IMR-90 (cell line): ENCODE measurements at regions not wholly inside any gene's neighbourhood (a gene's known extent, or its start where the extent isn't known, plus 50 kb on each side); places are given as distances from the start of the nearest gene placed in this dataset.

Source experiments
- ATAC-seq: fragments of 200-7000 bp; cut with Tn5 transposase; 2 replicates; pipeline ENCODE4 v1.9.1; 2020; ENCODE audit warnings: low read depth, mild to moderate bottlenecking, moderate library complexity
- BruUV-seq: library from RNA; stranded (reverse); fragments of 400-500 nt; replicated peaks from 2 replicates; lab custom pipeline; 2021; lab: Mats Ljungman, UMichigan
- CTCF ChIA-PET: fragments of 300-600 bp; formaldehyde crosslinking; extraction: SDS; loops from one replicate; lab custom pipeline; 2021; ENCODE audit warnings: antibody characterized with exemption; lab: Yijun Ruan, JAX
- POLR2A ChIA-PET: fragments of 300-600 bp; sonication (Branson Sonifier 250); formaldehyde crosslinking; loops from one replicate; lab custom pipeline; 2022; ENCODE audit warnings: antibody characterized with exemption; ENCODE audit not compliant: unreplicated experiment; lab: Charles Lee
- DNase-seq: peaks from one replicate; pipeline ENCODE4 v3.0.0; 2013
- H2AFZ ChIP-seq: replicated peaks from 2 replicates; pipeline ENCODE3; 2013; ENCODE audit warnings: low read length, mild to moderate bottlenecking; ENCODE audit not compliant: poor library complexity
- H2AK5ac ChIP-seq: 2 replicates; pipeline ENCODE4 v1.6.1; 2013; ENCODE audit warnings: low read depth, low read length, inconsistent platforms
- H2AK9ac ChIP-seq: replicated peaks from 2 replicates; pipeline ENCODE3; 2013; ENCODE audit warnings: mild to moderate bottlenecking, low read depth, low read length, moderate library complexity; ENCODE audit not compliant: poor library complexity
- H2BK120ac ChIP-seq: 2 replicates; pipeline ENCODE4 v1.6.1; 2013; ENCODE audit warnings: low read depth, low read length, inconsistent platforms
- H2BK15ac ChIP-seq: 3 replicates; pipeline ENCODE4 v1.6.1; 2013; ENCODE audit warnings: low read depth, low read length, inconsistent platforms
- H2BK20ac ChIP-seq: 2 replicates; pipeline ENCODE4 v1.6.1; 2013; ENCODE audit warnings: low read depth, mild to moderate bottlenecking, inconsistent platforms, low read length, moderate library complexity
- H2BK5ac ChIP-seq: 2 replicates; pipeline ENCODE4 v1.6.1; 2013; ENCODE audit warnings: mild to moderate bottlenecking, low read depth, low read length, inconsistent platforms; ENCODE audit not compliant: poor library complexity, severe bottlenecking
- H3K14ac ChIP-seq: replicated peaks from 2 replicates; pipeline ENCODE4 v1.6.1; 2013; ENCODE audit warnings: low read depth, low read length, inconsistent platforms
- H3K18ac ChIP-seq: 2 replicates; pipeline ENCODE4 v1.6.1; 2013; ENCODE audit warnings: low read depth, low read length, control low read depth
- H3K23ac ChIP-seq: 2 replicates; pipeline ENCODE4 v1.6.1; 2013; ENCODE audit warnings: low read depth, low read length, inconsistent platforms
- H3K27ac ChIP-seq: 2 replicates; pipeline ENCODE4 v1.5.1; 2013; ENCODE audit warnings: mild to moderate bottlenecking, control low read depth, low read length; ENCODE audit not compliant: insufficient read depth
- H3K27me3 ChIP-seq: 2 replicates; pipeline ENCODE4 v1.6.1; 2013; ENCODE audit warnings: low read length; ENCODE audit not compliant: control insufficient read depth, insufficient read depth
- H3K36me3 ChIP-seq: 2 replicates; pipeline ENCODE4 v1.6.1; 2013; ENCODE audit warnings: low read length, mixed read lengths; ENCODE audit not compliant: control insufficient read depth, insufficient read depth
- H3K4ac ChIP-seq: 2 replicates; pipeline ENCODE4 v1.6.1; 2013; ENCODE audit warnings: low read depth, low read length, inconsistent platforms
- H3K4me1 ChIP-seq: 2 replicates; pipeline ENCODE4 v1.6.1; 2013; ENCODE audit warnings: low read length, mixed read lengths; ENCODE audit not compliant: control insufficient read depth, insufficient read depth
- H3K4me2 ChIP-seq: 2 replicates; pipeline ENCODE4 v1.6.1; 2013; ENCODE audit warnings: low read depth, mild to moderate bottlenecking, control low read depth, low read length, moderate library complexity
- H3K4me3 ChIP-seq: 2 replicates; pipeline ENCODE4 v1.5.1; 2013; ENCODE audit warnings: low read depth, mild to moderate bottlenecking, control low read depth, low read length, moderate library complexity; ENCODE audit not compliant: insufficient read depth
- H3K56ac ChIP-seq: 2 replicates; pipeline ENCODE4 v1.6.1; 2013; ENCODE audit warnings: low read length, inconsistent platforms; ENCODE audit not compliant: insufficient read depth; ENCODE audit errors: extremely low read depth
- H3K79me1 ChIP-seq, 2 experiments: 2 replicates each; pipeline ENCODE4 v1.6.1; 2013; ENCODE audit warnings: low read length in 2 of 2, inconsistent platforms in 1 of 2, low read depth in 1 of 2
- H3K9ac ChIP-seq: 2 replicates; pipeline ENCODE4 v1.6.1; 2013; ENCODE audit warnings: low read depth, low read length, control low read depth
- H3K9me1 ChIP-seq: 2 replicates; pipeline ENCODE4 v1.6.1; 2013; ENCODE audit warnings: low read length, inconsistent platforms; ENCODE audit not compliant: insufficient read depth
- H3K9me3 ChIP-seq: 2 replicates; pipeline ENCODE4 v1.6.1; 2013; ENCODE audit warnings: low read length; ENCODE audit not compliant: control insufficient read depth, insufficient read depth
- H4K20me1 ChIP-seq: 2 replicates; pipeline ENCODE4 v1.6.1; 2013; ENCODE audit warnings: low read length, inconsistent platforms; ENCODE audit not compliant: insufficient read depth
- H4K5ac ChIP-seq: 2 replicates; pipeline ENCODE4 v1.6.1; 2013; ENCODE audit warnings: mild to moderate bottlenecking, low read depth, low read length, control low read depth
- H4K8ac ChIP-seq, 2 experiments: 2 replicates each; pipeline ENCODE4 v1.6.1; 2013; ENCODE audit warnings: low read depth in 2 of 2, low read length in 2 of 2, control low read depth in 1 of 2, inconsistent platforms in 1 of 2
- H4K91ac ChIP-seq: 2 replicates; pipeline ENCODE4 v1.6.1; 2013; ENCODE audit warnings: low read depth, low read length, inconsistent platforms; ENCODE audit not compliant: insufficient read depth
- BHLHE40 ChIP-seq: fragments of 150-350 bp; IDR thresholded peaks from 2 replicates; pipeline ENCODE4 v1.6.1; 2016; ENCODE audit warnings: mild to moderate bottlenecking, low read depth, low read length
- CEBPB ChIP-seq: IDR thresholded peaks from 2 replicates; pipeline ENCODE4 v1.6.1; 2012; ENCODE audit warnings: low read depth, low read length, improper control_type of control experiment
- CHD1 ChIP-seq: IDR thresholded peaks from 2 replicates; pipeline ENCODE4 v1.6.1; 2012; ENCODE audit warnings: low read depth, low read length, improper control_type of control experiment
- FOS ChIP-seq: fragments of 150-350 bp; IDR thresholded peaks from 2 replicates; pipeline ENCODE4 v1.6.1; 2016; ENCODE audit warnings: low read depth, low read length
- MAFK ChIP-seq: IDR thresholded peaks from 2 replicates; pipeline ENCODE4 v1.6.1; 2012; ENCODE audit warnings: low read depth, low read length, improper control_type of control experiment
- MAZ ChIP-seq: IDR thresholded peaks from 2 replicates; pipeline ENCODE4 v1.6.1; 2012; ENCODE audit warnings: low read depth, mild to moderate bottlenecking, low read length, improper control_type of control experiment, moderate library complexity, borderline replicate concordance
- MXI1 ChIP-seq: IDR thresholded peaks from 2 replicates; pipeline ENCODE4 v1.6.1; 2012; ENCODE audit warnings: low read depth, mild to moderate bottlenecking, low read length, moderate library complexity, borderline replicate concordance
- NFE2L2 ChIP-seq: fragments of 150-350 bp; IDR thresholded peaks from 2 replicates; pipeline ENCODE4 v1.6.1; 2016; ENCODE audit warnings: low read depth, mild to moderate bottlenecking, low read length
- POLR2A ChIP-seq: IDR thresholded peaks from 2 replicates; pipeline ENCODE4 v1.6.1; 2012; ENCODE audit warnings: mild to moderate bottlenecking, low read depth, low read length
- RAD21 ChIP-seq: IDR thresholded peaks from 2 replicates; pipeline ENCODE4 v1.6.1; 2012; ENCODE audit warnings: low read length, improper control_type of control experiment
- RCOR1 ChIP-seq: IDR thresholded peaks from 2 replicates; pipeline ENCODE4 v1.6.1; 2012; ENCODE audit warnings: mild to moderate bottlenecking, low read length, improper control_type of control experiment; ENCODE audit not compliant: insufficient replicate concordance
- RFX5 ChIP-seq: IDR thresholded peaks from 2 replicates; pipeline ENCODE4 v1.8.0; 2012; ENCODE audit warnings: low read depth, mild to moderate bottlenecking, low read length, moderate library complexity
- SMC3 ChIP-seq: fragments of 150-350 bp; IDR thresholded peaks from 2 replicates; pipeline ENCODE4 v1.6.1; 2016; ENCODE audit warnings: low read depth, mild to moderate bottlenecking, antibody characterized with exemption, low read length, moderate library complexity
- WGBS, 2 experiments: methylation state at CpG; one replicate each; pipeline versions ENCODE4 v1.1.5 to v1.1.7; 2013; ENCODE audit warnings: missing lambda C conversion rate in 2 of 2; ENCODE audit not compliant: insufficient read length in 1 of 2; ENCODE audit errors: extremely low coverage in 2 of 2; 5-methylcytosine and 5-hydroxymethylcytosine counted together
- dilution Hi-C: fragments of 300-500 bp; cut with HindIII; formaldehyde crosslinking; loops from one replicate; pipeline ENCODE4 v1.14.3; 2018; ENCODE audit warnings: low sequenced_read_pairs; ENCODE audit not compliant: unreplicated experiment
- in situ Hi-C: fragments of 300-500 bp; cut with MboI; formaldehyde crosslinking; loops from 3 replicates; pipeline ENCODE4 v1.14.3; 2019; ENCODE audit warnings: low sequenced_read_pairs, inconsistent platforms, mixed read lengths
- intact Hi-C: fragments of 100-400 bp; cut with micrococcal nuclease; formaldehyde crosslinking; loops from 2 replicates; pipeline ENCODE4 v1.10.0; 2022
- TF ChIP-seq, protein P1 (sequence below): conservative IDR thresholded peaks from 2 replicates; pipeline ENCODE4 v1.5.1; 2012; ENCODE audit warnings: mild to moderate bottlenecking, low read depth, low read length, improper control_type of control experiment
- TF ChIP-seq, protein P2 (sequence below): fragments of 150-350 bp; IDR thresholded peaks from 2 replicates; pipeline ENCODE4 v1.6.1; 2017; ENCODE audit warnings: mild to moderate bottlenecking, antibody characterized with exemption, low read length, low read depth
- TF ChIP-seq, protein P3 (sequence below): fragments of 150-350 bp; IDR thresholded peaks from 2 replicates; pipeline ENCODE4 v1.6.1; 2016; ENCODE audit warnings: low read depth, mild to moderate bottlenecking, low read length, moderate library complexity, borderline replicate concordance

DNA sequence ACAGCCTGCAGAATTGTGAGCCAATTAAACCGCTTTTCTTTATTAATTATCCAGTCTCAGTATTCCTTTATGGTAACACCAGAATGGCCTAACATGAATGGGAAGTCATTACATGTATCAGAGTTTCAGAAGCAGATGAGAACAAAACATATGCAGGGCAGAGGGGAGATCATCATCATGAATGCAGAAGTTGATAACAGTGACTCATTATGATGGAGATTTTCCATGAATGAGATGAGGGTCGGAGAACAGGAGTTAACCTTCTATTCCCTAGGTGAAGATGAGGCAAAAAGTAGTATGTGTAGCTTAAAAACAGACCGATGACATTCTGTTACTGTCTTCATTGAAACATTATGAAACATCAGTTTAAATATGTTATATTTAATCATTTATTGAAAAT is 59.5 kb upstream of the PPM1B start:
- Histone ChIP-seq H3K79me1 (no peaks in the 10 kb centered on the region), H3K27ac (no peak overlapping the region), H4K91ac (no peak overlapping the region), H3K4me2 (no peak overlapping the region), H3K36me3 (no peaks in the 10 kb centered on the region), H2BK120ac (no peak overlapping the region), H3K23ac (no peak overlapping the region), H2AK5ac (no peak overlapping the region), H2AFZ (no peak overlapping the region), H3K14ac (no peak overlapping the region), H3K9me3 (no peaks in the 10 kb centered on the region), H3K9ac (no peak overlapping the region), H2BK15ac (no peak overlapping the region), H3K56ac (no peak overlapping the region), H4K20me1 (no peaks in the 10 kb centered on the region), H3K4me3 (no peak overlapping the region), H3K27me3 (no peaks in the 10 kb centered on the region), H4K5ac (no peak overlapping the region), H3K4me1 (0 out of 2 replicates have a peak, but pooled peaks cover 2% of the 10 kb centered on the region), H3K9me1 (no peaks in the 10 kb centered on the region), H4K8ac (no peak overlapping the region), H3K4ac (no peak overlapping the region), H2BK20ac (no peak overlapping the region), H3K18ac (no peak overlapping the region), H2AK9ac (no peak overlapping the region), H2BK5ac (no peak overlapping the region)
- DNase-seq = no peak
- no peak for TF ChIP-seq SMC3
- TF ChIP-seq RAD21 = no peak
- TF ChIP-seq MXI1 = no peak
- TF ChIP-seq CHD1 = no peak
- TF ChIP-seq RFX5 = no peak
- TF ChIP-seq FOS = no peak
- TF ChIP-seq, protein P1, sequence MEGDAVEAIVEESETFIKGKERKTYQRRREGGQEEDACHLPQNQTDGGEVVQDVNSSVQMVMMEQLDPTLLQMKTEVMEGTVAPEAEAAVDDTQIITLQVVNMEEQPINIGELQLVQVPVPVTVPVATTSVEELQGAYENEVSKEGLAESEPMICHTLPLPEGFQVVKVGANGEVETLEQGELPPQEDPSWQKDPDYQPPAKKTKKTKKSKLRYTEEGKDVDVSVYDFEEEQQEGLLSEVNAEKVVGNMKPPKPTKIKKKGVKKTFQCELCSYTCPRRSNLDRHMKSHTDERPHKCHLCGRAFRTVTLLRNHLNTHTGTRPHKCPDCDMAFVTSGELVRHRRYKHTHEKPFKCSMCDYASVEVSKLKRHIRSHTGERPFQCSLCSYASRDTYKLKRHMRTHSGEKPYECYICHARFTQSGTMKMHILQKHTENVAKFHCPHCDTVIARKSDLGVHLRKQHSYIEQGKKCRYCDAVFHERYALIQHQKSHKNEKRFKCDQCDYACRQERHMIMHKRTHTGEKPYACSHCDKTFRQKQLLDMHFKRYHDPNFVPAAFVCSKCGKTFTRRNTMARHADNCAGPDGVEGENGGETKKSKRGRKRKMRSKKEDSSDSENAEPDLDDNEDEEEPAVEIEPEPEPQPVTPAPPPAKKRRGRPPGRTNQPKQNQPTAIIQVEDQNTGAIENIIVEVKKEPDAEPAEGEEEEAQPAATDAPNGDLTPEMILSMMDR = no peak
- TF ChIP-seq, protein P2, sequence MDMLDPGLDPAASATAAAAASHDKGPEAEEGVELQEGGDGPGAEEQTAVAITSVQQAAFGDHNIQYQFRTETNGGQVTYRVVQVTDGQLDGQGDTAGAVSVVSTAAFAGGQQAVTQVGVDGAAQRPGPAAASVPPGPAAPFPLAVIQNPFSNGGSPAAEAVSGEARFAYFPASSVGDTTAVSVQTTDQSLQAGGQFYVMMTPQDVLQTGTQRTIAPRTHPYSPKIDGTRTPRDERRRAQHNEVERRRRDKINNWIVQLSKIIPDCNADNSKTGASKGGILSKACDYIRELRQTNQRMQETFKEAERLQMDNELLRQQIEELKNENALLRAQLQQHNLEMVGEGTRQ = no peak
- TF ChIP-seq, protein P3, sequence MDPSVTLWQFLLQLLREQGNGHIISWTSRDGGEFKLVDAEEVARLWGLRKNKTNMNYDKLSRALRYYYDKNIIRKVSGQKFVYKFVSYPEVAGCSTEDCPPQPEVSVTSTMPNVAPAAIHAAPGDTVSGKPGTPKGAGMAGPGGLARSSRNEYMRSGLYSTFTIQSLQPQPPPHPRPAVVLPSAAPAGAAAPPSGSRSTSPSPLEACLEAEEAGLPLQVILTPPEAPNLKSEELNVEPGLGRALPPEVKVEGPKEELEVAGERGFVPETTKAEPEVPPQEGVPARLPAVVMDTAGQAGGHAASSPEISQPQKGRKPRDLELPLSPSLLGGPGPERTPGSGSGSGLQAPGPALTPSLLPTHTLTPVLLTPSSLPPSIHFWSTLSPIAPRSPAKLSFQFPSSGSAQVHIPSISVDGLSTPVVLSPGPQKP = no peak
- no peak for TF ChIP-seq RCOR1
- no peak for TF ChIP-seq POLR2A
- TF ChIP-seq MAFK = no peak
- TF ChIP-seq CEBPB = no peak
- TF ChIP-seq BHLHE40 = no peak
- TF ChIP-seq NFE2L2 = no peak
- no peak for TF ChIP-seq MAZ
- intact Hi-C loops = no loop called here
- CTCF ChIA-PET = no interaction called here
- no TSS peak for BruUV-seq
- no CpG with 5 or more reads among the region's 3 CpGs for WGBS, 2 experiments
- in situ Hi-C loops = no loop called here
- no peak for ATAC-seq
- POLR2A ChIA-PET = no interaction called here
- dilution Hi-C loops = no loop called here
